HG02571 (cell line): ENCODE measurements at regions not wholly inside any gene's neighbourhood (a gene's known extent, or its start where the extent isn't known, plus 50 kb on each side); places are given as distances from the start of the nearest gene placed in this dataset.
"Not testable (repeated sequence)": the region's sequence is repeated elsewhere in the genome, so short reads cannot be mapped to it uniquely, and the experiment has no call there.

Experiments
- ATAC-seq: cut with Tn5 transposase; IDR thresholded peaks from one replicate; pipeline ENCODE4 v1.9.1; 2021; ENCODE audit warnings: mild to moderate bottlenecking, moderate library complexity; ENCODE audit not compliant: unreplicated experiment

- ATAC-seq: no peak
Observed at GRCh38 chr1:192862271-192862670, 53.4 kb downstream of the RGS2 start.

DNA sequence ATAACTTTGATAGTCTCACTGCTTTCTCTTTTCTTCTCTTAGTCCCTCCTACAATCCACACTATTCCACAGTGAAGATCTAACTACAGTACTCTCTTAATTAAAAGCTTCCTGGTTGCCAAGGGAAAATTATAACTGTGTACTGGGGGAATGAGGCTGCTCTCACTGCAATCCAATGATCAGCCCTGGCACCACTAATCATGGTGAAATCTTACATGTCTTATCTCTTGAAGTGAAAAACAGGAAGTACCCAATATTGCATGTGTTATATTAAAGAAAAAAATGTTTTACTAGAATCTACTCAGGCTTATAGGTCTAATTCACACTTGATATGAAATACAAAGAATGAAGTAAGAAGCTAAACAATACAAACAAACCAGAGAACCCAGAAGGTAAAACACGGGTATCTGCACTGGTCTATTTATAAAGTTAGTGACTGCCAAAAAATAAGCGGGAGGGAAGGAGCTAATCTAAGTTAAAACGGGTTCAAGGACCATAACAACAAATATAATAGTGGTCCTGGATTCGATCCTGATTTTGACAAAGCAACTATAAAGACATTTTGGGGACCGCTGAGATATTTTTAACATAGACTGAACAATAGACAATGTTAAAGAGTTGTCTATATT lies 57.5 kb downstream of the RGS2 start:
- no peak for ATAC-seq

DNA sequence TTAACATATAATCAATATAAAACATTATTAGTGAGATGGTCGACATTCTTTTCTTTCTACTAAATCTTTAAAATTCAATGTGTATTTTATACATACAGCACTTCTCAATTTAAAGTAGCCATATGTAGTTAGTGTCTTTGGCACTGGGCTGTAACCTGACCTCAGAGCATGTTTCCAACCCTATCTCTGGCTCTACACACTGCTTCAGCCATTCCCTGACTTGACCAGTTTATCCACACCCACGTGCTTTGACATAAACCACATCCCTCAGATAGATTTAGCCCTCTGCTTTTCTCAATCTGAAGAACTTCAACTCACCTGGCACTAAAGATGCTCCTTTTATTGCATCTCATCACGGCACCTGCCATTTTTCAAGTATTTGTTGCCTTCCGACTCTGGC lies 58.3 kb downstream of the RGS2 start:
- ATAC-seq: no peak

- no peak for ATAC-seq
Observed at GRCh38 chr1:192869308-192869940, 60.6 kb downstream of the RGS2 start.

GRCh38 chr1:192872010-192872409 lies 63.2 kb downstream of the RGS2 start:
- ATAC-seq: no peak

DNA sequence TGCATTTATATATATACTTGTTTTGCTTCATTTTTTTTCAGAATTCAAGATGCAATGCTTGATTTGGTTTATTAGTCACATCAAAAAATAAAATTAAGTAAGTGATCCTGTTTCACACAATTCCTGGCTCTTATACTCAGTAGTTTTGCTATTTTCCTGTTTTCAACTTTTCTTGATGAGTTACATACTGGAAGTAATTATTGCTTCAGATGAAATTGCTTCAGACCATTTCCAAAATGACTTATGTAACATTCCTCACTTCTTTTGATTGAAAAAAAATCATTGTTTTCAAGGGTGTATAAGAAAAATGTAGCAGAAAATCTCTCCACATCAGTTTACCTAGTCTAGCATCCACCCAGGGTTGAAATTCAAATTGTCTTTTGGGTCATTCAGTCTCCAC lies 65.0 kb downstream of the RGS2 start:
- ATAC-seq: no peak

DNA sequence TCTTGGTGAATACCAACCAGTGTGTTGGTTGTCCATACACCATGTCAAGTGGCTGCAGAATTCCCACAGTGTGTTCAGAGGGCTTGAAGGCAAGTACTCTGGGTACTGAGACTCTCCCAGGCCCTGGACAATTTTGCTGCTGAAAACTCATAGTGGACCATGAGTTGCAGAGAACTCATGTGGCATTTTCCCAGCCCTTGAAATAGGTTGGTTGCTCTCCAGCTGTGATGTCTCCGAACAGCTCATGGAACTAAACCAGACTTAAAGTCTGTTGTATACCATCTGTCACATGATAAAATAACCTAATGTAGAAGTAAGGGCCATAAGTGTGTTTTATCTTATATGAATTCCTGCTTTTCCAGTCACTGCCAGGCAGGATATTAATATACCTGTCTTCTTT lies 67.8 kb downstream of the RGS2 start:
- ATAC-seq: no peak

- ATAC-seq: no peak
Observed at GRCh38 chr1:192877283-192877886, 68.5 kb downstream of the RGS2 start.

- no peak for ATAC-seq
Observed at GRCh38 chr1:192878249-192878648, 69.4 kb downstream of the RGS2 start.

DNA sequence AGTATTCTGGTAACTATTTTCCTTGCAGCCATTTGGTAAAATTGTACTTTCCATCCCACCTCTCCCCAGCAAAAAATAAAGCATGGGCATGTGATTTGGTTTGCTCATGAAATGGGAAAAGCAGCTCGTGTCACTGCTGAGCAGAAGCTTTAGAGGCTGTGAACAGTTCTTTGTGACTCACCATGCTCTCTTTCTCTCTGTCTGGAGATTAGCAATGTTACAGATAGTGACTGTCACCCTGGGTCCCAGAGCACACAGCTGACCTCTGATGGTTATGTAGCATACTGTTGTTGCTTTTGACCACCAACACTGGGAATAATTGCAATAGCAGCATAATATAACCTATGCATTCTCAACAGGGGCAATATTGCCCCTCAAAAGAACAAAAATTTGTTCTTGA lies 70.6 kb downstream of the RGS2 start:
- no peak for ATAC-seq

DNA sequence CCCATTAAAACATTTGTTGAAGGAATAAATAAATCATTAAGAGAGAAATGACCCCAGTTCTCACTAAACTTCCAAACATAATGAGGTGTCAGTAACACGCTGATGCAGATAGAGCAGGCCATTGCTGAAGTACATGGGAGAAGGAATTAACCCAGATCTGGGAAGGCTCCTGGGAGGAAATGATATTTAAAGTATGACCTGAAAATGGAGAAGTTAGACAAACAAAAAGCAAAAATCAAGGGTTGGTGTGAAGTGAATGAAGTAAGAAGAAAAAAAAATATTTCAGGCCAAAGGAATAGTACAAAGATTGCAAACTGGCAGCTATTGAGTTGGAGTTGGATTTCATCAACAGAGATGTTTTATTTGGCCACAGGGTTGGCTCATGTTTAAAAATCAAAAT lies 71.4 kb downstream of the RGS2 start:
- no peak for ATAC-seq

DNA sequence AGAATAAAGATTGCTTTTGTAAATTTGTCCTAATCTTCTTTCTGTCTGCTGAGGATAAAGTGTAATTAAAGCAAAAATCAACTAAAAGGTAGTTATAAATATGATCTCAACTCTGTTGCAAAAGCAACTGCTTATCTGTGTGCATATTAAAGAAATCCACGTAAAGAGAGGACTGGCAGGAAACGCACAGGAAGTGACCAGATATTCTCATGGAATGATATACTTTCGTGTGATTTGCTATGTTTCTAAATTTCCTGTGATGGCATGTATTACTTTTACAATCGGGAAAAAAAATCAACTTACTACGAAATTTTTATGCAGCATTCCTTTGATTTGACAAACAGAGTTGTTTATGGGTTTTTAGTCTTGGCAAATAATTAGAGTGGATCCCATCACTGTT lies 75.4 kb downstream of the RGS2 start:
- ATAC-seq: no peak

- ATAC-seq: not testable (repeated sequence)
Observed at GRCh38 chr1:192885387-192885786, 76.5 kb downstream of the RGS2 start.

- ATAC-seq: no peak
Observed at GRCh38 chr1:192887426-192887825, 78.6 kb downstream of the RGS2 start.

DNA sequence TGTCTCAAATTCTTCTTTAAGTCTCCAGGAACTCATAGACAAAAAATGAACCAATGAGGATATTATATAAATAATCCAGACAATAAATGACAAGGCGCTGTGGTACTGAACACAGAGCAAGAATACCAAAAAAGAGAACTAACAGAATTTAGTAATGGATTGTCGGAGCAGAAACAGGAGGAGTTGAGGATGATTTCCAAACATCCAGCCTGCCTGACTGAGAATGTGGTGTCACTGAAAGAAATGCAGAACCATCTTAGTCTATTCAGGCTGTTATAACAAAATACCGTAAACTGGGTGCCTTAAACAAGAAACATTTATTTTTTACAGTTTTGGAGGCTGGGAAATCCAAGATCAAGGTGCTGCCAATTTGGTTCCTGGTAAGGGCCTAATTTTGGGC lies 79.7 kb downstream of the RGS2 start:
- no peak for ATAC-seq

DNA sequence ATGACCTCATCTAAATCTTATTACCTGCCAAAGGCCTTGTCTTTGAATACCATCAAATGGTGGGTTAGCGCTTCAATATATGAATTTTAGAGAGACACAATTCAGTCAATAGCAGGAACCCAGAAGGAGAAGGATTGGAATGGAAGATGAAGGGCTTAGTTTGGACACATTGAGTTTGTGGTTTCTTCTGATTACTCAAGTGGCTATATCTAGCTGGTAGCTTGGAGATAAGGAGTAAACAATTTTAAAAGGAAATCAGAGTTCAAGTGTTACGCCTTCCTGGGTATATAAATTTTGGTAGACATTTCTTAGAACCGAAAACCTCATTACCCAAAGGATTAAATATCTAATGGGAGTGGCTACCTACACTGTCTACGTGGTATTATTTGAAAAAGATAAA lies 80.2 kb downstream of the RGS2 start:
- ATAC-seq: no peak

DNA sequence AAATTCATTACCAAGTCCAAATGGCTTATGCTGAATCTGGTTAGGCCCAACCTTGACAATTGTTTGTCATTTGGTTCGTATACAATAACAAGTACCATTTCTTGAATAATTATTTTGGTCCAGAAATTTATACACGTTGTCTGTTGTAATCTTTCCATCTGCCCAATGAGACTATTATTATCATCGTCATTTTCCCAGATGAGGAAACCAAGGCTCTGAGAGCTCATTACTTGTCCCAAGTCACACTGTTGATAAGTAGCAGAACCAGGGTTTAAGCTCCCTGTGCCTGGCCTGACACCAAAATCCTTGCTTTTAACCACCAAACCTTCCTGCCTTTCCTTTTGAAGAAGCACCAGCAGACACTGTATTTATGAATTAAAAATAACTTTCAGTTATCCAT lies 81.3 kb downstream of the RGS2 start:
- ATAC-seq: no peak

DNA sequence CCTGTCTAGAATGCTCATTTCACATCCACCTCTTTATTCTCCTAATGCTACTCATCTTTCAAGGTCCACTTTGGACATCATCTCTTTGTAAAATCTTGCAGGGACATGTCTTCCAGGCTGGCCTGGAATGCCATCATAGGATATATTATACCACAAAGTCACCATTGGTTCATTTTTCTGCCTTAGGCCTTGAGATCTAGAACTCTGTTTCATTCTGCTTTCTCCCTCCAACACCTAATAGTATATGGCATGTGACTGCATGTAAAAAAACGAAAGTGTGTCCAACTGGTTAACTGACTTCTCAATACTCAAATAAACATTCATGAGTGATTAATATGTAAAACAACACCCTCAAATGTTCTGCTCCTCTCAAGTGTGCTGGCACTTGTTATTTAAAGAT lies 84.1 kb downstream of the RGS2 start:
- ATAC-seq: no peak

- ATAC-seq: not testable (repeated sequence)
Observed at GRCh38 chr1:192895487-192895886, 86.6 kb downstream of the RGS2 start.

DNA sequence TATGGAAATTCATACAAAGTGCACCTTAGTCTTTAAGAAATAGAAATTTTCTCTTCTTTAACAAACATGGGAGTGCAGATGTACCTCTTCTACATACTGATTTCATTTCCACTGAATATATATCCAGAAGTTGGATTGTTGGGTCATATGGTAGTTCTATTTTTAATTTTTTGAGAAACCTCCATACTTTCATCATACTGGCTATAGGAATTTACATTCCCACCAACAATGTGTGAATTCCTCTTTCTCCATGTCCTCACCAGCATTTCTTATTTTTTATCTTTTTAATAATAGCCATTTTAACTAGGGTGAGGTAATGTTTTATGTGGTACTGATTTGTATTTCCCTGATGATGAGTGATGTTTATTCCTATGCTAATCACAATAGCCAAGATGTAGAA lies 87.5 kb downstream of the RGS2 start:
- ATAC-seq: no peak

DNA sequence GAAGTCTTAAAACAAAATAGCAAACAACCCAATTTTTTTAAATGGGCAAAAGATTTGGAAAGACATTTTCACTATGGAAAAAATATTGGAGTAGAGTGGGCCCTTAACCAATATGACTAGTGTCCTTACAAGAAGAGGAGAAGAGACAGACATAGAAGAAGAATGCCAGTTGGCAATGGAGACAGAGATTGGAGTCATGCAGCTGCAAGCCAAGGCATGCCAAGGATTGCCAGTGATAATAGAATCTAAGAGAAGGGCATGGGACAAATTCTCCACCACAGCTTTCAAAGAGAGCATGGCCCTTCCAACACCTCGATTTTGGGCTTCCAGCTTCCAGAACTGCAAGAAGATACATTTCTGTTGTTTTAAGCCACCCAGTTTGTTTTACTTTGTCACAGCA lies 92.7 kb downstream of the RGS2 start:
- ATAC-seq: no peak

- ATAC-seq: no peak
Observed at GRCh38 chr1:192903142-192903541, 94.3 kb downstream of the RGS2 start.

GRCh38 chr1:192904438-192904895 lies 95.6 kb downstream of the RGS2 start:
- ATAC-seq: no peak
